ENCODE measurements at regions not wholly inside any gene's neighbourhood (a gene's known extent, or its start where the extent isn't known, plus 50 kb on each side); places are given as distances from the start of the nearest gene placed in this dataset.

- Histone ChIP-seq H3K4me3 (ENCODE audit: severe bottlenecking) (no peak overlapping the region), H3K27ac (ENCODE audit: poor library complexity, severe bottlenecking) (no peak overlapping the region), H3K36me3 (ENCODE audit: low read depth) (no peaks in the 10 kb centered on the region), H3K9me3 (ENCODE audit: severe bottlenecking) (no peaks in the 10 kb centered on the region), H3K4me1 (ENCODE audit: insufficient read depth, poor library complexity, severe bottlenecking) (no peaks in the 10 kb centered on the region), H3K27me3 (ENCODE audit: insufficient read depth, poor library complexity, severe bottlenecking) (peaks cover 4% of the 10 kb centered on the region)
- TF ChIP-seq CTCF (IDR thresholded peaks at IDR 0.05; ENCODE audit: poor library complexity, severe bottlenecking) = no peak
- DNase-seq (ENCODE audit: low spot score) (no peak), ATAC-seq (ENCODE audit: low read depth) (no peak)
Observed at GRCh38 chr22:48907591-48907990, 920.1 kb downstream of the BRD1 start.

GRCh38 chr22:48906216-48906835, 921.3 kb downstream of the BRD1 start:
- TF ChIP-seq CTCF (IDR thresholded peaks at IDR 0.05; ENCODE audit: poor library complexity, severe bottlenecking) = no peak
- no peaks in the 10 kb centered on the region for H3K9me3 ChIP-seq (ENCODE audit: severe bottlenecking)
- ATAC-seq (ENCODE audit: low read depth) (no peak), DNase-seq (ENCODE audit: low spot score) (peak; percentile 11)
- no peak overlapping the region for H3K27ac ChIP-seq (ENCODE audit: poor library complexity, severe bottlenecking)
- H3K4me3 ChIP-seq (ENCODE audit: severe bottlenecking) = no peak overlapping the region
- peaks cover 4% of the 10 kb centered on the region for H3K27me3 ChIP-seq (ENCODE audit: insufficient read depth, poor library complexity, severe bottlenecking)
- no peaks in the 10 kb centered on the region for H3K4me1 ChIP-seq (ENCODE audit: insufficient read depth, poor library complexity, severe bottlenecking)
- H3K36me3 ChIP-seq (ENCODE audit: low read depth) = no peaks in the 10 kb centered on the region

GRCh38 chr22:48905206-48905975, 922.3 kb downstream of the BRD1 start:
- ATAC-seq (ENCODE audit: low read depth) = no peak
- peaks cover 4% of the 10 kb centered on the region for H3K27me3 ChIP-seq (ENCODE audit: insufficient read depth, poor library complexity, severe bottlenecking)
- H3K36me3 ChIP-seq (ENCODE audit: low read depth) = no peaks in the 10 kb centered on the region

GRCh38 chr22:48902983-48903650, 924.6 kb downstream of the BRD1 start:
- no peaks in the 10 kb centered on the region for H3K27me3 ChIP-seq (ENCODE audit: insufficient read depth, poor library complexity, severe bottlenecking)
- H3K27ac ChIP-seq (ENCODE audit: poor library complexity, severe bottlenecking) = no peak overlapping the region
- no peak for TF ChIP-seq CTCF (IDR thresholded peaks at IDR 0.05; ENCODE audit: poor library complexity, severe bottlenecking)
- no peaks in the 10 kb centered on the region for H3K9me3 ChIP-seq (ENCODE audit: severe bottlenecking)
- ATAC-seq (ENCODE audit: low read depth) = no peak
- H3K4me3 ChIP-seq (ENCODE audit: severe bottlenecking) = no peak overlapping the region
- H3K36me3 ChIP-seq (ENCODE audit: low read depth) = no peaks in the 10 kb centered on the region
- no peak for DNase-seq (ENCODE audit: low spot score)
- H3K4me1 ChIP-seq (ENCODE audit: insufficient read depth, poor library complexity, severe bottlenecking) = no peaks in the 10 kb centered on the region

More at GRCh38 chr22:48905206-48905975, 922.3 kb downstream of the BRD1 start:
- no peak overlapping the region for H3K4me3 ChIP-seq (ENCODE audit: severe bottlenecking)
- no peaks in the 10 kb centered on the region for H3K4me1 ChIP-seq (ENCODE audit: insufficient read depth, poor library complexity, severe bottlenecking)
- no peaks in the 10 kb centered on the region for H3K9me3 ChIP-seq (ENCODE audit: severe bottlenecking)
- peak; percentile 26 for DNase-seq (ENCODE audit: low spot score)
- TF ChIP-seq CTCF (IDR thresholded peaks at IDR 0.05; ENCODE audit: poor library complexity, severe bottlenecking) = no peak
- no peak overlapping the region for H3K27ac ChIP-seq (ENCODE audit: poor library complexity, severe bottlenecking)
